ENCODE measurements at regions not wholly inside any gene's neighbourhood (a gene's known extent, or its start where the extent isn't known, plus 50 kb on each side); places are given as distances from the start of the nearest gene placed in this dataset.

- TF ChIP-seq EZH2phosphoT487 (conservative IDR thresholded peaks at IDR 0.05; ENCODE audit: low read length) (no peak), CTCF (IDR thresholded peaks at IDR 0.05; ENCODE audit: insufficient read depth, low read length, poor library complexity, severe bottlenecking) (no peak)
Measured at GRCh38 chr4:18458465-18458864, 436.9 kb upstream of the LCORL start.

Data from SU-DHL-6 (cell line).